Natural killer cell (primary cell): ENCODE measurements at regions not wholly inside any gene's neighbourhood (a gene's known extent, or its start where the extent isn't known, plus 50 kb on each side); places are given as distances from the start of the nearest gene placed in this dataset.

Experiments
- ATAC-seq, 3 donors: fragments of 150-1000 bp in 2 of 3; fragments of 200-7000 bp in 1 of 3; cut with Tn5 transposase; 1 replicate in 1 of 3; 2 replicates in 2 of 3; pipeline ENCODE4 v1.10.0; 2021; ENCODE audit warnings: mild to moderate bottlenecking in 2 of 3, moderate library complexity in 2 of 3
- DNase-seq, 2 donors: peaks; one replicate each; pipeline versions ENCODE4 v3.0.0 to v3.0.0-alpha.2; 2013 to 2021; ENCODE audit warnings: mixed read lengths in 1 of 2
- H3K27ac ChIP-seq: one replicate; pipeline ENCODE4 v1.5.1; 2013; ENCODE audit warnings: mild to moderate bottlenecking, low read length
- H3K27me3 ChIP-seq: one replicate; pipeline ENCODE4 v1.6.1; 2013; ENCODE audit warnings: low read length; ENCODE audit not compliant: control insufficient read depth, insufficient read depth
- H3K36me3 ChIP-seq: one replicate; pipeline ENCODE4 v1.6.1; 2013; ENCODE audit warnings: low read length; ENCODE audit not compliant: control insufficient read depth, insufficient read depth
- H3K4me1 ChIP-seq: one replicate; pipeline ENCODE4 v1.6.1; 2013; ENCODE audit warnings: low read length; ENCODE audit not compliant: control insufficient read depth, insufficient read depth
- H3K4me3 ChIP-seq: one replicate; pipeline ENCODE4 v1.5.1; 2013; ENCODE audit warnings: low read length
- H3K9me3 ChIP-seq: one replicate; pipeline ENCODE4 v1.6.1; 2013; ENCODE audit warnings: low read length; ENCODE audit not compliant: control insufficient read depth, insufficient read depth
- H3K27ac Mint-ChIP-seq, 2 donors: one replicate each; pipeline ENCODE4 v1.8.0; 2022; ENCODE audit warnings: mild to moderate bottlenecking in 2 of 2, mixed read lengths in 2 of 2, moderate library complexity in 1 of 2
- H3K27me3 Mint-ChIP-seq, 2 donors: one replicate each; pipeline ENCODE4 v1.8.0; 2022; ENCODE audit warnings: low read depth in 2 of 2, mixed read lengths in 2 of 2
- H3K36me3 Mint-ChIP-seq: one replicate; pipeline ENCODE4 v1.8.0; 2022; ENCODE audit warnings: mixed read lengths
- H3K4me1 Mint-ChIP-seq, 2 donors: one replicate each; pipeline ENCODE4 v1.8.0; 2022; ENCODE audit warnings: mixed read lengths in 2 of 2
- H3K4me3 Mint-ChIP-seq: one replicate; pipeline ENCODE4 v1.8.0; 2022; ENCODE audit warnings: mild to moderate bottlenecking, moderate library complexity, mixed read lengths
- H3K9me3 Mint-ChIP-seq, 2 donors: one replicate each; pipeline ENCODE4 v1.8.0; 2022; ENCODE audit warnings: mixed read lengths in 2 of 2
- WGBS: methylation state at CpG from one replicate; pipeline ENCODE4 v1.1.7; 2013; ENCODE audit warnings: missing lambda C conversion rate; ENCODE audit not compliant: insufficient coverage; 5-methylcytosine and 5-hydroxymethylcytosine counted together
- intact Hi-C: fragments of 100-400 bp; cut with micrococcal nuclease; formaldehyde crosslinking; loops from one replicate; pipeline ENCODE4 v1.14.2; 2022
- TF ChIP-seq, protein P1 (sequence below): fragments of 200-600 bp; IDR thresholded peaks from one replicate; pipeline ENCODE4 v1.8.0; 2022; ENCODE audit warnings: antibody characterized with exemption

DNA sequence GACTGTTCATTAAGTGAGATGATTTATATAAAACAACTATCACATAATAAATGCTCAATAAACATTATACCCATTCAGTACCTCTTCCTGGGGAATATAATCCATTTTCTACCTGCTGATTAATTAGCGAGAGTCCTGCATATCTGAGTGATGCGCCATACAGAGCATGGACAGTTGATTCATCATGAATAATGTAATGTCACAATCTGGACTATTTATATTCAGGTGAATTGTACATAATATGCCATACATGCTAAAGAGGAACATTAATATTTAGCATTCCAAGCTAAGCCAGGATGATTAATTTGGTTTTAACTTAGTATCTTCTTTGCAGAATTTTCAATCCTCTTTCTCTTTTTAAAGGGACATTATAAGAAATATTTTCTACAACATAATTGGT lies 362.0 kb upstream of the XYLT1 start:
- H3K9me3 Mint-ChIP-seq = no peaks in the 10 kb centered on the region

DNA sequence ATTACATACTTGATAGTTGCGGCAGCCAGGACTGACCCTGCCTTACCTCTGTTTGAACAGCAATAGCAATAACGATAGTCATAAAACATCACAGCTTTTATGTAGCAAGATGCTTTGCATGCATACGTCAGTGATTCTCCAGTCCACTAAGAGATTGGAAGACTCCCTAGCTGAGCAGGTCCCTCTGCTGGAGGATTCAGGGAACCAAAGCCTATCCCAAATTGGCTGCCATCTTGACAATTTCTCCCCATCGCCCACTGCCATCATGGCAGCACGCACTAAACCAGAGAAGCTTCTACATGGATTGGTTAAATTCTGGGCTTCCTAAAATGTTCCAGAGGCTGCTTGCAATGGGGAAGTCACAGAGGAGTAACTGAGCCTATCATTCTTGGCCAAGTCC lies 360.6 kb upstream of the XYLT1 start:
- H3K4me1 ChIP-seq = no peaks in the 10 kb centered on the region
- intact Hi-C loops = no loop called here
- H3K4me3 ChIP-seq = no peak overlapping the region
- peaks cover 7 to 22% of the 10 kb centered on the region in 2 donors for H3K27me3 Mint-ChIP-seq
- no peaks in the 10 kb centered on the region for H3K36me3 Mint-ChIP-seq
- no peaks in the 10 kb centered on the region for H3K9me3 ChIP-seq
- H3K4me3 Mint-ChIP-seq = no peak overlapping the region
- no peak overlapping the region for H3K27ac Mint-ChIP-seq
- 96% methylated on average over 5 of the region's 5 CpGs for WGBS
- ATAC-seq = no peak
- H3K4me1 Mint-ChIP-seq = no peaks in the 10 kb centered on the region
- H3K27me3 ChIP-seq = no peaks in the 10 kb centered on the region
- TF ChIP-seq, protein P1, sequence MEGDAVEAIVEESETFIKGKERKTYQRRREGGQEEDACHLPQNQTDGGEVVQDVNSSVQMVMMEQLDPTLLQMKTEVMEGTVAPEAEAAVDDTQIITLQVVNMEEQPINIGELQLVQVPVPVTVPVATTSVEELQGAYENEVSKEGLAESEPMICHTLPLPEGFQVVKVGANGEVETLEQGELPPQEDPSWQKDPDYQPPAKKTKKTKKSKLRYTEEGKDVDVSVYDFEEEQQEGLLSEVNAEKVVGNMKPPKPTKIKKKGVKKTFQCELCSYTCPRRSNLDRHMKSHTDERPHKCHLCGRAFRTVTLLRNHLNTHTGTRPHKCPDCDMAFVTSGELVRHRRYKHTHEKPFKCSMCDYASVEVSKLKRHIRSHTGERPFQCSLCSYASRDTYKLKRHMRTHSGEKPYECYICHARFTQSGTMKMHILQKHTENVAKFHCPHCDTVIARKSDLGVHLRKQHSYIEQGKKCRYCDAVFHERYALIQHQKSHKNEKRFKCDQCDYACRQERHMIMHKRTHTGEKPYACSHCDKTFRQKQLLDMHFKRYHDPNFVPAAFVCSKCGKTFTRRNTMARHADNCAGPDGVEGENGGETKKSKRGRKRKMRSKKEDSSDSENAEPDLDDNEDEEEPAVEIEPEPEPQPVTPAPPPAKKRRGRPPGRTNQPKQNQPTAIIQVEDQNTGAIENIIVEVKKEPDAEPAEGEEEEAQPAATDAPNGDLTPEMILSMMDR = no peak
- no peaks in the 10 kb centered on the region for H3K9me3 Mint-ChIP-seq
- DNase-seq = no peak
- H3K27ac ChIP-seq = no peak overlapping the region
- H3K36me3 ChIP-seq = no peaks in the 10 kb centered on the region

More for the DNA sequence above, 362.0 kb upstream of the XYLT1 start:
- Histone ChIP-seq H3K36me3 (no peaks in the 10 kb centered on the region), H3K4me3 (no peak overlapping the region), H3K4me1 (no peaks in the 10 kb centered on the region), H3K27ac (no peak overlapping the region), H3K9me3 (no peaks in the 10 kb centered on the region), H3K27me3 (no peaks in the 10 kb centered on the region)
- no peaks in the 10 kb centered on the region for H3K4me1 Mint-ChIP-seq
- no CpG with 5 or more reads among the region's 2 CpGs for WGBS
- ATAC-seq = no peak
- no peak overlapping the region for H3K27ac Mint-ChIP-seq
- no peak overlapping the region for H3K4me3 Mint-ChIP-seq
- DNase-seq = no peak
- intact Hi-C loops = no loop called here
- H3K27me3 Mint-ChIP-seq = peaks cover 7 to 22% of the 10 kb centered on the region in 2 donors
- TF ChIP-seq, protein P1 = no peak
- H3K36me3 Mint-ChIP-seq = no peaks in the 10 kb centered on the region

DNA sequence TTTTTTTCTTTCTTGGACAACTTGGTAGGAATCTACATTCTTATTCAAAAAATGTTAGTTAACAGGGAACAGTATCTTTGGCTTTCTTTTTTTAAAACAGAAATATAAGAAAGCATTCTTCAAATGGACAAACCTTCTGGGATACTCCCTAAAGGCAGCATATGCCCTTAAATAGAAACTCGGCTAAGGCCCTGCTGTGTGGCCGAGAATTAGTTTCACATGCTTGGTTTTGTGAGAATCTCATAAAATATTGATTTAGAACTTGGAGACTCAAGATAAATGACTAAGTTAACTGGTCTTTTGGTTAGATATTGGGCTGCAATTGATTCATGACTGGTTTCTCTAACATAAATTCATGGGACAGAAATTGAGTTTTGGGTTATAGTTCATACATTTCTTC lies 359.9 kb upstream of the XYLT1 start:
- Mint-ChIP-seq H3K4me1 (no peaks in the 10 kb centered on the region), H3K36me3 (no peaks in the 10 kb centered on the region), H3K27me3 (peaks cover 7 to 22% of the 10 kb centered on the region in 2 donors), H3K9me3 (no peaks in the 10 kb centered on the region), H3K4me3 (no peak overlapping the region), H3K27ac (no peak overlapping the region)
- intact Hi-C loops = no loop called here
- H3K36me3 ChIP-seq = no peaks in the 10 kb centered on the region
- no peaks in the 10 kb centered on the region for H3K9me3 ChIP-seq
- no peaks in the 10 kb centered on the region for H3K27me3 ChIP-seq
- DNase-seq (no peak), ATAC-seq (no peak)
- 79% methylated on average over 2 of the region's 2 CpGs for WGBS
- TF ChIP-seq, protein P1 = no peak
- no peak overlapping the region for H3K27ac ChIP-seq
- no peak overlapping the region for H3K4me3 ChIP-seq
- no peaks in the 10 kb centered on the region for H3K4me1 ChIP-seq

DNA sequence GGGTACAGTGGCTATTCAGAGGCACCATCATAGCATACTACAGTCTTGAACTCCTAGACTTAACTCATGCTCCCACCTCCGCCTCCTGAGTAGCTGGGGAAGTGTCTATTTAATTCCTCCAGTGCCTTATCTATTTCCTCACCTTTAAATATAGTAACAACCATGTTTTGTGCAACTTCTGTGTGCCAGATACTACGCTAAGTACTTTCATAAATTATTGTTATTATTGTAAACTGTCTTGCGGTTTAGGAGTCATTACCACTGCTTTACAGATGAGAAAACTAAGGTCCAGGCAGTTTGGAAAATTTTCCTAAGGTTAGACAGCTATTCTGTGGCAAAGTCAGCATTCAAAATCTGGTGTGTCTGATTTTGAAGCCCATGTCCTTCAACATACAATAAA lies 359.1 kb upstream of the XYLT1 start:
- no peak for DNase-seq
- H3K27me3 Mint-ChIP-seq = peaks cover 7 to 22% of the 10 kb centered on the region in 2 donors
- TF ChIP-seq, protein P1 = no peak
- no peaks in the 10 kb centered on the region for H3K9me3 Mint-ChIP-seq
- intact Hi-C loops = no loop called here
- H3K4me3 ChIP-seq = no peak overlapping the region
- H3K27ac ChIP-seq = no peak overlapping the region
- no peaks in the 10 kb centered on the region for H3K4me1 Mint-ChIP-seq
- H3K9me3 ChIP-seq = no peaks in the 10 kb centered on the region
- no peak overlapping the region for H3K4me3 Mint-ChIP-seq
- no peak for ATAC-seq
- H3K27ac Mint-ChIP-seq = no peak overlapping the region
- no peaks in the 10 kb centered on the region for H3K36me3 ChIP-seq
- no peaks in the 10 kb centered on the region for H3K36me3 Mint-ChIP-seq
- H3K27me3 ChIP-seq = no peaks in the 10 kb centered on the region
- no peaks in the 10 kb centered on the region for H3K4me1 ChIP-seq
- 81% methylated on average over 2 of the region's 3 CpGs for WGBS
